DND-41 (cell line): ENCODE measurements at regions not wholly inside any gene's neighbourhood (a gene's known extent, or its start where the extent isn't known, plus 50 kb on each side); places are given as distances from the start of the nearest gene placed in this dataset.

Source experiments
- ATAC-seq: fragments of 200-7000 bp; cut with Tn5 transposase; 3 replicates; pipeline ENCODE4 v1.9.1; 2021; ENCODE audit warnings: low read depth; ENCODE audit not compliant: insufficient read depth
- DNase-seq: peaks from one replicate; pipeline ENCODE4 v3.0.0-alpha.2; 2020
- H2AFZ ChIP-seq: 2 replicates; pipeline ENCODE4 v1.6.0; 2012; ENCODE audit warnings: low read depth, low read length
- H3K27ac ChIP-seq: 2 replicates; pipeline ENCODE4 v1.5.1; 2012; ENCODE audit warnings: low read length, inconsistent platforms
- H3K27me3 ChIP-seq: fragments of 200-600 bp; sonication (generic); 2 replicates; pipeline ENCODE4 v1.6.0; 2012; ENCODE audit warnings: low read length, mild to moderate bottlenecking, inconsistent platforms; ENCODE audit not compliant: insufficient read depth, poor library complexity
- H3K36me3 ChIP-seq: 2 replicates; pipeline ENCODE4 v1.5.1; 2012; ENCODE audit warnings: low read length, inconsistent platforms; ENCODE audit not compliant: insufficient read depth
- H3K4me1 ChIP-seq: 2 replicates; pipeline ENCODE4 v1.5.1; 2012; ENCODE audit warnings: mild to moderate bottlenecking, low read length; ENCODE audit not compliant: insufficient read depth
- H3K4me2 ChIP-seq: 2 replicates; pipeline ENCODE4 v1.6.0; 2012; ENCODE audit warnings: mild to moderate bottlenecking, moderate library complexity, low read length, inconsistent platforms; ENCODE audit not compliant: insufficient read depth
- H3K4me3 ChIP-seq, 2 experiments: fragments of 200-600 bp in 1 of 2; shearing (Covaris generic) in 1 of 2; 2 replicates each; pipeline ENCODE4 v1.5.1; 2012 to 2016; ENCODE audit warnings: inconsistent platforms in 2 of 2, low read length in 2 of 2, mild to moderate bottlenecking in 2 of 2, low read depth in 1 of 2, moderate library complexity in 1 of 2
- H3K79me2 ChIP-seq: 2 replicates; pipeline ENCODE4 v1.6.0; 2012; ENCODE audit warnings: low read length, inconsistent platforms; ENCODE audit not compliant: insufficient read depth
- H3K9ac ChIP-seq: 2 replicates; pipeline ENCODE4 v1.6.0; 2012; ENCODE audit warnings: low read depth, mild to moderate bottlenecking, inconsistent platforms, low read length, moderate library complexity
- H3K9me3 ChIP-seq: 2 replicates; pipeline ENCODE4 v1.5.1; 2012; ENCODE audit warnings: low read length, moderate library complexity, mild to moderate bottlenecking, inconsistent platforms; ENCODE audit not compliant: insufficient read depth, severe bottlenecking
- H4K20me1 ChIP-seq: 2 replicates; pipeline ENCODE4 v1.6.0; 2012; ENCODE audit warnings: low read length; ENCODE audit not compliant: insufficient read depth
- CTCF ChIP-seq: IDR thresholded peaks from 2 replicates; pipeline ENCODE4 v1.5.1; 2012; ENCODE audit warnings: borderline replicate concordance, low read length, moderate library complexity, mild to moderate bottlenecking; ENCODE audit not compliant: poor library complexity, severe bottlenecking; ENCODE audit errors: extremely low read depth
- EZH2 ChIP-seq: IDR thresholded peaks from 3 replicates; pipeline ENCODE4 v1.6.1; 2012; ENCODE audit warnings: borderline replicate concordance, low read depth, mild to moderate bottlenecking, moderate library complexity, low read length, inconsistent platforms; ENCODE audit not compliant: severe bottlenecking

GRCh38 chr4:59517007-59517406 lies 1683.1 kb upstream of the ADGRL3 start:
- Histone ChIP-seq H3K4me3 (no peak overlapping the region), H3K79me2 (no peaks in the 10 kb centered on the region), H3K27ac (no peak overlapping the region), H4K20me1 (no peaks in the 10 kb centered on the region), H2AFZ (no peak overlapping the region), H3K27me3 (no peaks in the 10 kb centered on the region), H3K9ac (no peak overlapping the region), H3K4me1 (no peaks in the 10 kb centered on the region), H3K4me2 (no peak overlapping the region), H3K9me3 (no peaks in the 10 kb centered on the region), H3K36me3 (no peaks in the 10 kb centered on the region)
- ATAC-seq, result no peak
- DNase-seq, result no peak
- no peak for TF ChIP-seq CTCF
- TF ChIP-seq EZH2, result no peak

GRCh38 chr4:59518005-59518823 lies 1681.9 kb upstream of the ADGRL3 start:
- H2AFZ ChIP-seq, result no peak overlapping the region
- H3K4me1 ChIP-seq, result no peaks in the 10 kb centered on the region
- no peaks in the 10 kb centered on the region for H3K27me3 ChIP-seq
- no peak overlapping the region for H3K4me2 ChIP-seq
- H3K9me3 ChIP-seq, result no peaks in the 10 kb centered on the region
- DNase-seq (no peak), ATAC-seq (no peak)
- H3K4me3 ChIP-seq, result no peak overlapping the region
- H3K9ac ChIP-seq, result no peak overlapping the region
- no peaks in the 10 kb centered on the region for H3K79me2 ChIP-seq
- no peak for TF ChIP-seq EZH2
- H3K27ac ChIP-seq, result no peak overlapping the region
- H3K36me3 ChIP-seq, result no peaks in the 10 kb centered on the region
- H4K20me1 ChIP-seq, result no peaks in the 10 kb centered on the region

GRCh38 chr4:59525885-59526284 lies 1674.2 kb upstream of the ADGRL3 start:
- H3K27ac ChIP-seq, result no peak overlapping the region
- H3K36me3 ChIP-seq, result no peaks in the 10 kb centered on the region
- no peak for TF ChIP-seq EZH2
- TF ChIP-seq CTCF, result no peak
- H4K20me1 ChIP-seq, result no peaks in the 10 kb centered on the region
- DNase-seq (no peak), ATAC-seq (no peak)
- no peak overlapping the region for H3K4me2 ChIP-seq
- H2AFZ ChIP-seq, result no peak overlapping the region
- no peaks in the 10 kb centered on the region for H3K79me2 ChIP-seq
- H3K4me3 ChIP-seq, result no peak overlapping the region
- H3K27me3 ChIP-seq, result no peaks in the 10 kb centered on the region
- no peaks in the 10 kb centered on the region for H3K9me3 ChIP-seq
- H3K4me1 ChIP-seq, result no peaks in the 10 kb centered on the region
- no peak overlapping the region for H3K9ac ChIP-seq

- Histone ChIP-seq H3K4me1 (no peaks in the 10 kb centered on the region), H3K4me2 (no peak overlapping the region), H3K9ac (no peak overlapping the region), H2AFZ (no peak overlapping the region), H3K9me3 (no peaks in the 10 kb centered on the region), H3K27ac (no peak overlapping the region), H3K4me3 (no peak overlapping the region), H3K36me3 (no peaks in the 10 kb centered on the region), H3K79me2 (no peaks in the 10 kb centered on the region), H3K27me3 (no peaks in the 10 kb centered on the region), H4K20me1 (no peaks in the 10 kb centered on the region)
- no peak for TF ChIP-seq EZH2
- no peak for TF ChIP-seq CTCF
- ATAC-seq (no peak), DNase-seq (no peak)
These were observed 1664.6 kb upstream of the ADGRL3 start for GRCh38 chr4:59535541-59535940.
